ENCODE measurements at regions not wholly inside any gene's neighbourhood (a gene's known extent, or its start where the extent isn't known, plus 50 kb on each side); places are given as distances from the start of the nearest gene placed in this dataset.

DNA sequence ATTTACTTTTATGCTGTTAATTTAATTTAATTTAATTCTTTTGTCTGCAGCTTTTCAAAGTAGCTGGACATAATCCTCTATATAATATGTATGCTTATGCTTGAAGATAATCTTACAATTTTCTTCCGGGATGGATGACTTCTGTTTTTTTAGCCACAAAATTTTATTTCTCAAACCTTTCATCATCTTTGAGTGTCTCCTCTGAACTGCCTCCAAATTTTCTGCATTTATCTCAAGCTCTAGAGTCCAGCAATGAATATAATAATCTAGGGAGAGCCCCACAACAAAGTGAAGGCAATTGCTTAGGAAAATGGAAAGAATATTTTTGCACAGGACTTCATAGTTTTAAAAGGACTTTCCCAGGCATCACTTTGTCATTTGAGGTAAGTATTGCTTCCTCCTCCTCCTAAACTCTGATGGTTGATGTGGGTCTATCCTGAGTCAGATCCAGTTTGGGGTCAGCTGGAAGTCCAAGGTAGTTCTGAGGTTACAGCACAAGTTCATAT is 53.7 kb upstream of the FAM3C start:
- H4K20me1 ChIP-seq (ENCODE audit: insufficient read depth), result no peaks in the 10 kb centered on the region
- no peaks in the 10 kb centered on the region for H3K79me2 ChIP-seq (ENCODE audit: insufficient read depth)
- TF ChIP-seq, protein P1, sequence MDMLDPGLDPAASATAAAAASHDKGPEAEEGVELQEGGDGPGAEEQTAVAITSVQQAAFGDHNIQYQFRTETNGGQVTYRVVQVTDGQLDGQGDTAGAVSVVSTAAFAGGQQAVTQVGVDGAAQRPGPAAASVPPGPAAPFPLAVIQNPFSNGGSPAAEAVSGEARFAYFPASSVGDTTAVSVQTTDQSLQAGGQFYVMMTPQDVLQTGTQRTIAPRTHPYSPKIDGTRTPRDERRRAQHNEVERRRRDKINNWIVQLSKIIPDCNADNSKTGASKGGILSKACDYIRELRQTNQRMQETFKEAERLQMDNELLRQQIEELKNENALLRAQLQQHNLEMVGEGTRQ (IDR thresholded peaks at IDR 0.05; ENCODE audit: borderline replicate concordance, low read depth, low read length), result no peak
- TF ChIP-seq GATA2 (CRISPR knock-in tag; IDR thresholded peaks at IDR 0.05), result no peak
- no peak for TF ChIP-seq TEAD4 (IDR thresholded peaks at IDR 0.05; ENCODE audit: borderline replicate concordance, insufficient read depth)
- no peak for TF ChIP-seq RXRA (IDR thresholded peaks at IDR 0.05; ENCODE audit: borderline replicate concordance, low read depth)
- no peak for TF ChIP-seq MEF2A (IDR thresholded peaks at IDR 0.05; ENCODE audit: borderline replicate concordance, low read depth)
- TF ChIP-seq FOXM1 (IDR thresholded peaks at IDR 0.05; ENCODE audit: low read depth), result no peak
- TF ChIP-seq FOXJ3 (CRISPR knock-in tag; IDR thresholded peaks at IDR 0.05), result no peak
- TF ChIP-seq SMC3 (IDR thresholded peaks at IDR 0.05; ENCODE audit: low read depth, low read length), result no peak
- TF ChIP-seq CHD2 (IDR thresholded peaks at IDR 0.05; ENCODE audit: low read length, partially characterized antibody), result no peak
- TF ChIP-seq, protein P2, sequence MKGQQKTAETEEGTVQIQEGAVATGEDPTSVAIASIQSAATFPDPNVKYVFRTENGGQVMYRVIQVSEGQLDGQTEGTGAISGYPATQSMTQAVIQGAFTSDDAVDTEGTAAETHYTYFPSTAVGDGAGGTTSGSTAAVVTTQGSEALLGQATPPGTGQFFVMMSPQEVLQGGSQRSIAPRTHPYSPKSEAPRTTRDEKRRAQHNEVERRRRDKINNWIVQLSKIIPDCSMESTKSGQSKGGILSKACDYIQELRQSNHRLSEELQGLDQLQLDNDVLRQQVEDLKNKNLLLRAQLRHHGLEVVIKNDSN (IDR thresholded peaks at IDR 0.05; ENCODE audit: borderline replicate concordance, low read depth), result no peak
- no peak for TF ChIP-seq FOSL2 (IDR thresholded peaks at IDR 0.05; ENCODE audit: borderline replicate concordance, low read depth)
- TF ChIP-seq, protein P3, sequence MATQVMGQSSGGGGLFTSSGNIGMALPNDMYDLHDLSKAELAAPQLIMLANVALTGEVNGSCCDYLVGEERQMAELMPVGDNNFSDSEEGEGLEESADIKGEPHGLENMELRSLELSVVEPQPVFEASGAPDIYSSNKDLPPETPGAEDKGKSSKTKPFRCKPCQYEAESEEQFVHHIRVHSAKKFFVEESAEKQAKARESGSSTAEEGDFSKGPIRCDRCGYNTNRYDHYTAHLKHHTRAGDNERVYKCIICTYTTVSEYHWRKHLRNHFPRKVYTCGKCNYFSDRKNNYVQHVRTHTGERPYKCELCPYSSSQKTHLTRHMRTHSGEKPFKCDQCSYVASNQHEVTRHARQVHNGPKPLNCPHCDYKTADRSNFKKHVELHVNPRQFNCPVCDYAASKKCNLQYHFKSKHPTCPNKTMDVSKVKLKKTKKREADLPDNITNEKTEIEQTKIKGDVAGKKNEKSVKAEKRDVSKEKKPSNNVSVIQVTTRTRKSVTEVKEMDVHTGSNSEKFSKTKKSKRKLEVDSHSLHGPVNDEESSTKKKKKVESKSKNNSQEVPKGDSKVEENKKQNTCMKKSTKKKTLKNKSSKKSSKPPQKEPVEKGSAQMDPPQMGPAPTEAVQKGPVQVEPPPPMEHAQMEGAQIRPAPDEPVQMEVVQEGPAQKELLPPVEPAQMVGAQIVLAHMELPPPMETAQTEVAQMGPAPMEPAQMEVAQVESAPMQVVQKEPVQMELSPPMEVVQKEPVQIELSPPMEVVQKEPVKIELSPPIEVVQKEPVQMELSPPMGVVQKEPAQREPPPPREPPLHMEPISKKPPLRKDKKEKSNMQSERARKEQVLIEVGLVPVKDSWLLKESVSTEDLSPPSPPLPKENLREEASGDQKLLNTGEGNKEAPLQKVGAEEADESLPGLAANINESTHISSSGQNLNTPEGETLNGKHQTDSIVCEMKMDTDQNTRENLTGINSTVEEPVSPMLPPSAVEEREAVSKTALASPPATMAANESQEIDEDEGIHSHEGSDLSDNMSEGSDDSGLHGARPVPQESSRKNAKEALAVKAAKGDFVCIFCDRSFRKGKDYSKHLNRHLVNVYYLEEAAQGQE (IDR thresholded peaks at IDR 0.05; ENCODE audit: low read depth, low read length), result no peak
- TF ChIP-seq RAD21 (IDR thresholded peaks at IDR 0.05; ENCODE audit: low read length), result no peak
- H3K4me3 ChIP-seq (ENCODE audit: low read depth in 2 of 2, low read length in 1 of 2), result no peak overlapping the region
- no peaks in the 10 kb centered on the region for H3K36me3 ChIP-seq (replicated peaks in 1 of 2; ENCODE audit: control insufficient read depth in 1 of 2, insufficient read depth in 2 of 2, low read length in 1 of 2)
- no peak overlapping the region for H3K4me2 ChIP-seq
- H3K27ac ChIP-seq (ENCODE audit: low read depth in 2 of 2, low read length in 1 of 2), result no peak overlapping the region
- no peak overlapping the region for H3K9ac ChIP-seq
- POLR2A ChIA-PET, result no interaction called here
- 60% methylated on average over 1 of the region's 1 CpG for WGBS (ENCODE audit: low lambda C conversion rate)
- CTCF ChIA-PET, result interaction anchor here (0.8 to 2.8 kb wide), 5 partner anchors 32 to 368 kb away, joined by 3 to 8 read pairs (median 4); partner anchors contain the start of gene FAM3C
- no peak overlapping the region for H2AFZ ChIP-seq (ENCODE audit: low read depth)
- no peak for DNase-seq
- H3K9me3 ChIP-seq, result no peaks in the 10 kb centered on the region
- H3K9me2 ChIP-seq, result no peaks in the 10 kb centered on the region
- H3K27me3 ChIP-seq (ENCODE audit: insufficient read depth), result no peaks in the 10 kb centered on the region
- peaks cover 9% of the 10 kb centered on the region for H3F3A ChIP-seq (replicated peaks; ENCODE audit: insufficient read depth)
- peaks cover 3 to 15% of the 10 kb centered on the region in 2 experiments; a peak in 1 of 4 replicates for H3K4me1 ChIP-seq (ENCODE audit: control insufficient read depth in 1 of 2, insufficient read depth in 2 of 2, low read depth in 1 of 2, low read length in 1 of 2)

All from SK-N-SH (cell line).